ENCODE measurements at regions not wholly inside any gene's neighbourhood (a gene's known extent, or its start where the extent isn't known, plus 50 kb on each side); places are given as distances from the start of the nearest gene placed in this dataset.

DNA sequence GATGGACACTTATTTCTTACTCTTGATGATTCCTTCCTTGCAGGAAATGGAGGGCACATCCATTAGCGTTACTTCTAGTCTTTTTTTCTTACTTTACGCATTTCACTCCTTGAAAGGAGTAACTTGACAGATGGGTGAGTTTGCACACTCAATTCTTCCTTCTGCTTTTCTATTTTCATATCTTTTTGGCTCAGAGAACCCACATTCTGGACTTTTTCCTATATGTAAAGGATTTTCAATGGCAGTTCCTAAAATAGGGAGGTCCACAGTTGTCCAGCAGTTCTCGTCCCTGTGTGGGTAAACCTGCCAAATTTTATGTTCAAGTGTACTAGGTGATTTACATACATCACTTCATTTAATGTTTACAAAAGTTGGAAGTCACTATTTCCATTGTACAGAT, 440.0 kb upstream of the KIRREL3 start:
- DNase-seq (ENCODE audit: low read depth, low spot score) = no peak

DNA sequence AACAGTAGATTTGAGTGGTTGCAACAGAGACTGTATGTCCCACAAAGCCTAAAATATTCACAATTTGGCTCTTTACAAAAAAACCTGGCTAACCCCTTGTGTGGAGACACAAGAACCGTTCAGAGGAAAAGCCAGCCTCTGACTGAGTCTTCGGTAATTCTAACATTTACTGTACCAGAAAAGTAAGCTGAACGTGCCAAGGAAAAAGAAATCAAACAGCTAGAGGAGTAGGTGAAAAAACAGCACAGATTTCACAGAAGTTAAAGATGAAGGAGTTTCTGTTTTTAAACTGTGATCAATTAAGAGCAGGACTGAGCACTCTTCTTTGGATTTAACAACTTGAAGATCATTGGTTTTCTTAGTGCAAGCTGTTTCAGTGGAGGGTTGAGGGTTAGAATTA, 424.7 kb upstream of the KIRREL3 start:
- no peak for DNase-seq (ENCODE audit: low read depth, low spot score)

DNA sequence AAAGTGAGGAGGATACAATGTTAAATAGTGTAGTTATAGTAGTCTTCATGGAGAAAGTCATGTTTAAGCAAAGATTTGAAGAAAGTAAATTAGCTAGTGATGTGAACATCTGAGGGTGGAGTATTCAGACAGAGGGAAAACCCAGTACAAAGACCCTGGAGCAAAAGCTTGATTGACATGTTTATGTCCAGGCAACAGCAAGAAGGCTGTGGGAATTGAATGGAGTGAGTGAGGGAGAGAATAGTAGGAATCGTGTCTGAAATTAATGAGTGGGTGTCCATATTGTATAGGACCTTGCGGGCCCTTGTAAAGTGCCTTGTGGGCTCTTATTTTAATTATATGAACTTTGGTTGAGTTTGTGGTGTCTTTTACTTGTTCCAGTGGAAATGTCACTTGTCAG, 424.1 kb upstream of the KIRREL3 start:
- DNase-seq (ENCODE audit: low read depth, low spot score) = no peak

DNA sequence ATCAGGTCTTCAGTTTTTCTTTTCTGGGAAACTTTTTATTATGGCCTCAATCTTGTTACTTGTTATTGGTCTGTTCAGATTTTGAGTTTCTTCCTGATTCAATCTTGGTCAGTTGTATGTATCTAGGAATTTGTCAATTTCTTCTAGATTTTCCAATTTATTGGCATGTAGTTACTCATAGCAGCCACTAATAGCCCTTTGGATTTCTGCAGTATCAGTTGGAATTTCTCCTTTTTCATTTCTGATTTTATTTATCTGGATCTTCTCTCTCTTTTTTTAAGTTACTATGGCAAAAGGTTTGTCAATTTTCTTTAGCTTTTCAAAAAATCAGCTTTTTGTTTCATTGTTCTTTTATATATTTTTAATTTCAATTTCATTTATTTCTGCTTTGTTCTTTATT, 419.6 kb upstream of the KIRREL3 start:
- no peak for DNase-seq (ENCODE audit: low read depth, low spot score)

DNA sequence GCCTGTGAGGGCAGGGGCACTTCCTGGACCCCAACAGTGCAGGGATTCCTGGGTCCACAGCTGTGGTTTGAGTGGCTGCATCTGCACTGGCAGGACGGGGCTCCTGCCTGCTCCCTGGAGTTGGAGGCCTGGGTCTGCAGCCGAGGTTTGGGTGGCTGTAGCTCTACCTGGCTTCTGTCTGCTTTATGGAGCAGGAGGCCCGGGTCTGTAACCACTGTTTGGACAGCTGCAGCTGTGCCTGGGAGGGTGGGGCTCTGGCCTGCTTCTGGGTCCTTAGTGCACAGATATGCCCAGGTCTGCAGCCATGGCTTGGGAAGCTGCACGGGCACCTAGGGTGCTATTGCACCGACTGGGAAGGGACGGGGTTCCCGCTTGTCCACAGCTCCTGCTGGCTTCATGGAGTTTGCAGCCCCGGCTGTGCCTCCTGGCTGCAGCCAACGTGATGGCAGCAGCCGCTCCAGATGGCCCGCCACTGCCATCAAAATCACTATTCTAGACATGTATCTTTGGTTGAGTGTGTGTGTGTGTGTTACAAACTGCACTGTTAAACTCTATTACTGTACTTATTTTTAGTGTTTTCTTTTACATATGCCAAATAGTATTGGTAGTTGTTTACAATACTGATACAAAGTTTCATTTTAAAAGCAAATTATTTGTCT, 412.3 kb upstream of the KIRREL3 start:
- DNase-seq (ENCODE audit: low read depth, low spot score) = no peak

GRCh38 chr11:127412234-127412633, 411.7 kb upstream of the KIRREL3 start:
- no peak for DNase-seq (ENCODE audit: low read depth, low spot score)

- DNase-seq (ENCODE audit: low read depth, low spot score) = no peak
Observed at GRCh38 chr11:127411283-127411682, 410.7 kb upstream of the KIRREL3 start.

- peak; percentile 25 for DNase-seq (ENCODE audit: low read depth, low spot score)
Observed at GRCh38 chr11:127395034-127395433, 394.5 kb upstream of the KIRREL3 start.

DNA sequence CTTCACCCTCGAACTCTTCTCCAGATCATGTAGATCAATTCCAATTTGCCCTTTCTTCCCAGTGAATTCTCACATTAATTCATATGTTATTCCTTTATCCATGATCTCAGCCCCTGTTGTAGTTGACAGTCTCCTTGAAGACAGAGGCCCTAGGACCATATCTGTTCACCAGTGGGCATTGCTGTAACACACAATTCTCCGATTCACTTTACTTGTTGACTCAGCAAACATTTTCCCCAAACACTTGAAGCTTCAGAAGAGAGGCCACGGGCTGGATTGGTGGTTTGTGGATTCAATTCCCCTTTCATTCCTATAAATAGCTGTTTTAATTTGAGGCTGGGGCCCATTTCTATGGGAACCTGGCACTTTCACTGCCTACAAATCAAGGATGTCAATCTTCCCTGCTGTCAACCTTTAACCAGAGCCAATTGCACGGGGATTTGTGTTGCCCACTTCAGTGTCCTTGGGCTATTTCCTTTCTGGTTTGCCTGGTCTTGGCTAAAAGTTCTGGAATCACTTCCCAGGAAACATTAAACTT, 393.0 kb upstream of the KIRREL3 start:
- DNase-seq (ENCODE audit: low read depth, low spot score) = no peak

- no peak for DNase-seq (ENCODE audit: low read depth, low spot score)
Observed at GRCh38 chr11:127392575-127392974, 392.0 kb upstream of the KIRREL3 start.

- DNase-seq (ENCODE audit: low read depth, low spot score) = no peak
Observed at GRCh38 chr11:127390465-127390864, 389.9 kb upstream of the KIRREL3 start.

DNA sequence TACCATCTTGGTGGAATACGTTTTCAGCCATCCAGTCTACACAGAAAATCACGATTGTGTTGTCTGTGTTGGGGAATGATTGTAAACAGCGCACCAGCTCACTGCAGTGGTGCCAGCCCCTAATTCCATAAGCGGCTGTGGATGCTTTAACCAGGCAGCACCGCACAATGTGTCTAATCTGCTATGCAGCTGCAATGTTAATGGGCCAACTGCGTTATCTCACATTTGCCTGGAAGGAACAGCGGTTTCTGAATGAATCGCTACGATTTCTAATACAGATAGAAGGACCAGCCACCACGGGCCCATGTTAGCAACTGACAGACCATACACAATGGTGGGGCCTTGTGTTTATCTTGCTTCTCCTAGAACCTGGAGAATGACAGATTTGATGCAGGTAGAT, 384.5 kb upstream of the KIRREL3 start:
- no peak for DNase-seq (ENCODE audit: low read depth, low spot score)

DNA sequence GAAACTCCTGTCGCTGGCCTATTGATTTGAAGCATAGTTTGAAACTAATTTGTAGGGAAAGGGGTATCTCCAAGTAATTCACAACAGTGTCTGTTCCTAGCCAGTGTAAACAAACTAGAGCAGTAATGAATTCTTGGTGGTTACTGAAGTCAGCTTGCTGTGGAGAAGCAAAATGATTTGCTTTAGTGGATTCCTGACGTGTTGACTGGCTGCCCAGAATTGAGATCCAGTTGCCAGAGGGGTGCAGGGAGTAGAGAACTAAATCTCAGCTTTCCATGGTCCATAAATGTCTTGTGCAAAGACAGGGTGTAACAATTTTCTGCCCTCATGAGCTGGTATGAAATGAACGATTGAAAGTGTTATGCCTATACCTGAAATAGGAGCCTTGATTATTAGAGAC, 382.5 kb upstream of the KIRREL3 start:
- DNase-seq (ENCODE audit: low read depth, low spot score) = peak; percentile 85

- DNase-seq (ENCODE audit: low read depth, low spot score) = no peak
Observed at GRCh38 chr11:127381247-127381646, 380.7 kb upstream of the KIRREL3 start.

DNA sequence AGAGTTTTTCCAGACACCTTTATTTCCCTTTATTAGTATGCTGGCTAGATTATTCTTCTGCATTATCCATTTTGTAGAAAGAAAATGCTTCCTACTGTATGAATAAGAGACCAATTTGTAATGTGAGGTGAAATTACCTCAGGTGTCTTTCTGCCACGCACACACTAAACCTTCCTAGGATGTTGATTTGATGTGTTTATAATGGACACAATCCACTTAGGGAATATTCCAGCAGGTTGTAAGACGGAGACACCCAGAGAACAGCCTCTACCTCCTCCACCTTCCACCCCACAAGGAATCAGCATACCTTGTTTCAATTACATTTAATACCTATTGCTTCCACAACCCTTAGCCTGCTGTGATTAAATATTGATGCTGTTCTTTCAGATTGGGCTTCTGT, 379.1 kb upstream of the KIRREL3 start:
- no peak for DNase-seq (ENCODE audit: low read depth, low spot score)

GRCh38 chr11:127376301-127376700, 375.7 kb upstream of the KIRREL3 start:
- DNase-seq (ENCODE audit: low read depth, low spot score) = no peak

DNA sequence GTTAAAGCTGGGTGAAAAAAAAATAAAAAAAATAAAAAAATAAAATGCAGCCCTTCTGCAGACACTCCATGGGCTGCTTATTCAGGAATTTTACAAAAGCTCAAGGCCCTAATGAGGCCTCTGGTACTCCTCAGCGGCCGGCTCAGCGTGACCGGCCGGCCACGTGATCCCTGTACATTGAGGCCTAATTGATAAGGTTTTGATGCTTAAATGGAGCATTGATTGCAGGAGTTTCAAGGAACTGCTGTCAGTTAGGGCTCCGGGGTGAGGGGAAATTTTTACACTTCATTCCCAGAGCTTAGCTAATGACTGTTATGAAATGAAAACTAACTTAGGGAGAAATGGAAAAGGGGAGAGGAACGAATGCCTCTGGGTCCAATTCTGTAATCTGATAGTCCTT, 368.8 kb upstream of the KIRREL3 start:
- no peak for DNase-seq (ENCODE audit: low read depth, low spot score)

DNA sequence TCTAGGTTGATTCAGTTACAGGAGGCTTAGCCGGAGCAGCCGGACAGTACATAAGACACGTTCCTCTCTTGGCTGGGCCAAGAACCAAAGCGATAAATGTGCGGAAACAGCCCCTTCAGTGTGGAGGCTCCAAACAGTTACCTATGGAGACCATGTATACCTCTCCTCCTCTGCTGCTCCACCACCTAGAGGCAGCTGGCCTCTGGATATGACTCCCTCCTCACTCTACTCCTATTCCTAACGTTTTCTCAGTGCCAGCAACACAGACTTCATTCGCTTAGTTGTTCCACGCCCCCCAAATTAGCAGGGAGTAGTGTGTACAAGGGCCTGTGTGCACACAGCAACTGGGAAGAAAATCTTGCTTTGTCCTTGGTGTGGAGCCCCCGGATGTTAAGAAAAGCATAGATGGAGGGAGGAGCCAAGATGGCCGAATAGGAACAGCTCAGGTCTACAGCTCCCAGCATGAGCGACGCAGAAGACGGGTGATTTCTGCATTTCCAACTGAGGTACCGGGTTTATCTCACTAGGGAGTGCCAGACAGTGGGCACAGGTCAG, 362.3 kb upstream of the KIRREL3 start:
- DNase-seq (ENCODE audit: low read depth, low spot score) = no peak

GRCh38 chr11:127358160-127358559, 357.6 kb upstream of the KIRREL3 start:
- DNase-seq (ENCODE audit: low read depth, low spot score) = no peak

DNA sequence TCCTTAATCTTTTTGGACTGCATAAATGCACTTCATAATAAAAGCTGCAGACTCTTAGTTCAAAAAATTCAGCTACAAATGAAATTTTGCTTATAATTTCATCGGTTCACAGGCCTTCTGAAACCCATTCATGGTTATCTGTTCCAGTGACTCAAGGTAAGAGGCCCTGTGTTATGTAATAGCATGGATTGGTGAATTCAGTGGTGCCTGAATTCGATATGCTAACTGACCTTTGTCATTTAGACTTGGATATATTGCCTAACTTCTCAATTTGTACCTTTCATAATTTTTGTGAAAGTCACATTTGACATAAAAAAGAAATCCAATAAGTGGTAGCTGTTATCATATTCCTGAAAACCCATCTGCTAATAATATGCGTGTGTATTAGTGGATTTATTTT, 349.9 kb upstream of the KIRREL3 start:
- DNase-seq (ENCODE audit: low read depth, low spot score) = no peak

DNA sequence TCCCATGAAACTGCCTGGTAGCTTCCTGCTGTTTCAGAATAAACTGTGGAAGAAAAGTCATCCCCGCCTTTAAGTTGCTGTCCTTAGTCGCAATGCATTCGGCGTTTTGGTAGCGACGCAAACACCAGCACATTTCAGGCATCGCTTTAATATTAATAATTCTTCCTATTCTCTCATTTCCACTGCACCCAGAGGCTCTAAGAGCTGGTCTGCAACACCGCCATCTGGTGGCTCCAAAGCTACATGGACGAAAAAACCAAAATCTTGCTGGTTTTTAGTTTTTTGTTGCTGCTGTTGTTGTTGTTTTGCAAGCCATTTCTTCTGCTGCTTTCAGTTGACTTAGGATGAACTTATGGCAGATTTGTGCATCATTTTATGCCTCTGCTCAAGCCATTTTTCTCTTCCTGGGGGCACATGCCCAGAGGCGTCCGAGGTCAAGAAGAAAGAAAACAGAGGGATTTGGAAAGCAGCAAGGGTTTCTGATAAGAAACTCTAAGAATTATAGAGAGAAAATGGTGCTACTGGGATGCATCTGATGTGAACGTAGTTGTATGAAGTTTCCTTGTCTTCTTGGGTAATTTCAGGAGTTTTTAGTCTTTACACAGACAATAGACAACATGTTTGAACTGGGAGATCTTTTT, 345.4 kb upstream of the KIRREL3 start:
- DNase-seq (ENCODE audit: low read depth, low spot score) = peak; percentile 61

DNA sequence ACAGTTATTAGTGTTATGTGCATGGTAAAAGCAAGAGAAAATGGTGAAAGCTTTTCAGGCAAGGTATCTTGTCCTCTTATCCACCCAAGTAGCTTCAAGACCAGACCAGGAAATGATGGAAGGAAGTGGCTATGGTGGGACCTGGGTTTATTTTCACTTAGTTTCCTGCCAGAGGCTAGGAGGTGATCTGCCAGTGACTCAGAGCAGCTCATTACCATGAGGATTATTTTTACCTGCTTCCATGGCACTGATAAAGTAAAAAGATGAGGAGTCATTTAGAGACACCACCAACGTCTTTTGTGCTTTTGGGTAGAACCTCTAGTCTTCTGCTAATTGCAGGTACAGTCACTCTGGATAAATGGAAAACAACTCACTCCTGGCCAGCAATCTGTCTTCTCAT, 339.9 kb upstream of the KIRREL3 start:
- DNase-seq (ENCODE audit: low read depth, low spot score) = no peak

DNA sequence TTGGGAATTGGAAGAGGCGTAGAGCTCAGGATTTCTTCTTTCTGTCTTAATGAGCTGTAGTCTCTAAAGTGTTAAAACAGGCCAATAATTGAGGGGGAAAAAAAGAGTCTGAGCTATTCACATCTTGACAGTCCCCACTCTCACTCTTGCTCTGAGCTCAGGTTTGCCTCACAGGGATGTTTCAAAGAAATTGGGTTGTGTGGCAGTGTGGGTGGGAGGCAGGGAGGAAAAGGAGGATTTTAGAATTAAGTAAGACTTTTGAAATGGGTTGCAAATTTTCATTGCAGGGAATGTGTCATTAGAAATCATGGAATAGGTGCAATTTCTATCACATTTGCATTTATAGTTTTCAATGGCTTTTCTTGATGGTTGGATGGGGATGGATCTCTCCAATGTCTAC, 338.8 kb upstream of the KIRREL3 start:
- DNase-seq (ENCODE audit: low read depth, low spot score) = no peak
